Left hindlimb (tissue), 1 donor: ENCODE measurements at regions not wholly inside any gene's neighbourhood (a gene's known extent, or its start where the extent isn't known, plus 50 kb on each side); places are given as distances from the start of the nearest gene placed in this dataset.

ENCODE experiments used
- DNase-seq: peaks from one replicate; pipeline ENCODE4 v3.0.0-alpha.2; 2018

- no peak for DNase-seq
Observed at GRCh38 chr3:178258121-178258520, 278.1 kb upstream of the KCNMB2 start.

GRCh38 chr3:178259703-178260102 lies 276.5 kb upstream of the KCNMB2 start:
- no peak for DNase-seq

- no peak for DNase-seq
Observed at GRCh38 chr3:178260887-178261565, 275.2 kb upstream of the KCNMB2 start.

GRCh38 chr3:178263236-178263916 lies 272.9 kb upstream of the KCNMB2 start:
- DNase-seq: no peak

- no peak for DNase-seq
Observed at GRCh38 chr3:178267158-178267844, 268.9 kb upstream of the KCNMB2 start.

GRCh38 chr3:178270838-178271237 lies 265.4 kb upstream of the KCNMB2 start:
- no peak for DNase-seq

GRCh38 chr3:178271740-178272387 lies 264.4 kb upstream of the KCNMB2 start:
- no peak for DNase-seq

GRCh38 chr3:178272841-178273240 lies 263.4 kb upstream of the KCNMB2 start:
- no peak for DNase-seq

- DNase-seq: no peak
Observed at GRCh38 chr3:178274711-178275110, 261.5 kb upstream of the KCNMB2 start.

- DNase-seq: no peak
Observed at GRCh38 chr3:178275311-178275710, 260.9 kb upstream of the KCNMB2 start.

- DNase-seq: no peak
Observed at GRCh38 chr3:178275793-178276192, 260.4 kb upstream of the KCNMB2 start.

- DNase-seq: no peak
Observed at GRCh38 chr3:178277605-178278004, 258.6 kb upstream of the KCNMB2 start.

- DNase-seq: no peak
Observed at GRCh38 chr3:178283561-178283960, 252.7 kb upstream of the KCNMB2 start.

- no peak for DNase-seq
Observed at GRCh38 chr3:178284181-178284580, 252.1 kb upstream of the KCNMB2 start.

- DNase-seq: no peak
Observed at GRCh38 chr3:178288074-178288473, 248.2 kb upstream of the KCNMB2 start.

GRCh38 chr3:178289544-178290160 lies 246.6 kb upstream of the KCNMB2 start:
- DNase-seq: peak; percentile 45

GRCh38 chr3:178291574-178292370 lies 244.5 kb upstream of the KCNMB2 start:
- no peak for DNase-seq

- peak; percentile 52 for DNase-seq
Observed at GRCh38 chr3:178295292-178295912, 240.8 kb upstream of the KCNMB2 start.

GRCh38 chr3:178297199-178297598 lies 239.0 kb upstream of the KCNMB2 start:
- no peak for DNase-seq

GRCh38 chr3:178297740-178298139 lies 238.5 kb upstream of the KCNMB2 start:
- DNase-seq: no peak

- DNase-seq: no peak
Observed at GRCh38 chr3:178300441-178300959, 235.7 kb upstream of the KCNMB2 start.
